ENCODE measurements at regions not wholly inside any gene's neighbourhood (a gene's known extent, or its start where the extent isn't known, plus 50 kb on each side); places are given as distances from the start of the nearest gene placed in this dataset.

- Mint-ChIP-seq H3K4me1 (no peaks in the 10 kb centered on the region), H3K27ac (ENCODE audit: low read depth) (no peak overlapping the region), H3K4me3 (no peak overlapping the region), H3K27me3 (peaks cover 14% of the 10 kb centered on the region), H3K9me3 (no peaks in the 10 kb centered on the region), H3K36me3 (ENCODE audit: insufficient read depth) (no peaks in the 10 kb centered on the region)
- no peak for ATAC-seq (replicated peaks; ENCODE audit: extremely low read depth, poor library complexity, severe bottlenecking)
- no peak for DNase-seq (ENCODE audit: low spot score in 2 of 2)
These were observed 268.0 kb upstream of the IRX3 start for GRCh38 chr16:54554581-54554980.

DNA sequence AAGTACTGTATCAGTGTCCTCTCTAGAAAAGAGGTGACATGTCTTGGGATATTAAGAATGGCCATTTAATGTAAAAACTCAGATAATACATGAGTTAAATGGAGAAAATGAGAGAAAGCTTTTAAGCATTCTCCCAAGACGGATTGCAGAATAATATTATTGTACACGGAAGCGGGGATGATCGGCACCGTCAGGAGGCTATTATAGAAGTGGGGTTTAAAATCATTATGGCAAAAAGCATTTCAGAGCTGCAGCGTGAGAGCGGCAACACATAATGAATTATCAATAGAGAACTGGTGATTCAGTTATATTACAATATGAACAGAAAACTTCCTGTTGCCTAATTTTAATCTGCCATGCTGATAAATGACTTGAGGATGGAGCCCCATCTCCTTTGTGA lies 261.7 kb upstream of the IRX3 start:
- no peak overlapping the region for H3K4me3 Mint-ChIP-seq
- no peaks in the 10 kb centered on the region for H3K27me3 Mint-ChIP-seq
- H3K9me3 Mint-ChIP-seq = no peaks in the 10 kb centered on the region
- DNase-seq (ENCODE audit: low spot score in 2 of 2) = no peak
- no peaks in the 10 kb centered on the region for H3K4me1 Mint-ChIP-seq
- no peak overlapping the region for H3K27ac Mint-ChIP-seq (ENCODE audit: low read depth)
- no peaks in the 10 kb centered on the region for H3K36me3 Mint-ChIP-seq (ENCODE audit: insufficient read depth)
- ATAC-seq (replicated peaks; ENCODE audit: extremely low read depth, poor library complexity, severe bottlenecking) = no peak

DNA sequence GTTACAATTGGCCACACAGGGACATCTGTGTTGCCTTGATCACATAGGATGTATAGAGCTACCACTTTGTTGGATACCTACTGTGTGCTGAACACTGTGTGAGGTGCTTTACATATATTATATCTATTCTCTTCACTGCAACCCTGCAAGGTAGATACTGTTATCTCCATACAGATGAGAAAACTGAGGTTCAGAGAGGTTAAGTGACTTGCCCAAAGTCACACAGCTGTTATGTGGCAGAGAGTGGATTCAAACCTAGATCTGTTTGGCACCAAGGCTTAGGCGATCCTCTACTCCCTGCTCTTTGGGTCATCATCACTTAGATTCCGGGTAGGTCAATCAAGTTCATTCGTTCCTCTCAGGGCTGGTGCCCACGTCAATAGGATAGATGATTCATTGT lies 260.5 kb upstream of the IRX3 start:
- DNase-seq (ENCODE audit: low spot score in 2 of 2) (no peak), ATAC-seq (replicated peaks; ENCODE audit: extremely low read depth, poor library complexity, severe bottlenecking) (no peak)
- Mint-ChIP-seq H3K4me1 (no peaks in the 10 kb centered on the region), H3K36me3 (ENCODE audit: insufficient read depth) (no peaks in the 10 kb centered on the region), H3K27ac (ENCODE audit: low read depth) (no peak overlapping the region), H3K9me3 (no peaks in the 10 kb centered on the region), H3K27me3 (no peaks in the 10 kb centered on the region), H3K4me3 (no peak overlapping the region)

- DNase-seq (ENCODE audit: low spot score in 2 of 2) (no peak), ATAC-seq (replicated peaks; ENCODE audit: extremely low read depth, poor library complexity, severe bottlenecking) (no peak)
- no peak overlapping the region for H3K27ac Mint-ChIP-seq (ENCODE audit: low read depth)
- H3K36me3 Mint-ChIP-seq (ENCODE audit: insufficient read depth) = no peaks in the 10 kb centered on the region
- H3K4me1 Mint-ChIP-seq = no peaks in the 10 kb centered on the region
- H3K27me3 Mint-ChIP-seq = no peaks in the 10 kb centered on the region
- no peaks in the 10 kb centered on the region for H3K9me3 Mint-ChIP-seq
- no peak overlapping the region for H3K4me3 Mint-ChIP-seq
These were observed 259.9 kb upstream of the IRX3 start for GRCh38 chr16:54546521-54546920.

- no peak overlapping the region for H3K4me3 Mint-ChIP-seq
These were observed 259.4 kb upstream of the IRX3 start for GRCh38 chr16:54545854-54546511.

DNA sequence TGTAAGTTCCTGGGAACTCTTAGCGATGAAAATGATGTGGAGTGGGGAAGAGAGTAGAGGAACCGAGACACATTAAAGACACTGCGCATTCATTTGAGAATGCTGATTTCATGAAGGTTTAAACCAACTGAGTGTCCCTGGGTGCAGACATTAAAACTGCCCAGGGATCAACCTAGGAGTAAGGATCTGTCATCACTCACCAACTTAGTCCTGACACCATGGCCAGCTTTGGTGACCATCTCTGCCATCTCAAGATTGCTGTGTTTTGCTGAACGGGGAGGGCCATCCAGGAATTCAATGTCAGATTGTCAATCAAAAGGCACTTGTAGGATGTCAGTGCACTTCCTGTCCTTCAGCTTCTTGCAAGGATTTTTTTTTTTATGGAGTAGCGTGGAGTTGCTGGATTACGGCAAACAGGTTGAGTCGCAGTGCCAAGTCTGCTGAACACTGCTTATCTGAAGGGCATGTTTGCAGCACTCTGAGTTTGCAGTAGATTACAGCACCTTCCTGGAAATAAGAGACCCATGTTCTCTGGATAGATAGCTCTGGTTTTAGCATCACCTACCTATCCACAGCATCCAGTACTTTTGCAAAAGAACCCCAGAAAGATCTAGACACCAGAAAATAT lies 258.1 kb upstream of the IRX3 start:
- H3K27me3 Mint-ChIP-seq = peaks cover 9% of the 10 kb centered on the region
- H3K27ac Mint-ChIP-seq (ENCODE audit: low read depth) = no peak overlapping the region
- no peak overlapping the region for H3K4me3 Mint-ChIP-seq
- DNase-seq (ENCODE audit: low spot score in 2 of 2) (no peak), ATAC-seq (replicated peaks; ENCODE audit: extremely low read depth, poor library complexity, severe bottlenecking) (no peak)
- no peaks in the 10 kb centered on the region for H3K36me3 Mint-ChIP-seq (ENCODE audit: insufficient read depth)
- no peaks in the 10 kb centered on the region for H3K9me3 Mint-ChIP-seq
- H3K4me1 Mint-ChIP-seq = no peaks in the 10 kb centered on the region

More at GRCh38 chr16:54545854-54546511, 259.4 kb upstream of the IRX3 start:
- Mint-ChIP-seq H3K4me1 (no peaks in the 10 kb centered on the region), H3K36me3 (ENCODE audit: insufficient read depth) (no peaks in the 10 kb centered on the region), H3K27me3 (peaks cover 4% of the 10 kb centered on the region), H3K9me3 (no peaks in the 10 kb centered on the region), H3K27ac (ENCODE audit: low read depth) (no peak overlapping the region)
- DNase-seq (ENCODE audit: low spot score in 2 of 2) = no peak
- no peak for ATAC-seq (replicated peaks; ENCODE audit: extremely low read depth, poor library complexity, severe bottlenecking)

DNA sequence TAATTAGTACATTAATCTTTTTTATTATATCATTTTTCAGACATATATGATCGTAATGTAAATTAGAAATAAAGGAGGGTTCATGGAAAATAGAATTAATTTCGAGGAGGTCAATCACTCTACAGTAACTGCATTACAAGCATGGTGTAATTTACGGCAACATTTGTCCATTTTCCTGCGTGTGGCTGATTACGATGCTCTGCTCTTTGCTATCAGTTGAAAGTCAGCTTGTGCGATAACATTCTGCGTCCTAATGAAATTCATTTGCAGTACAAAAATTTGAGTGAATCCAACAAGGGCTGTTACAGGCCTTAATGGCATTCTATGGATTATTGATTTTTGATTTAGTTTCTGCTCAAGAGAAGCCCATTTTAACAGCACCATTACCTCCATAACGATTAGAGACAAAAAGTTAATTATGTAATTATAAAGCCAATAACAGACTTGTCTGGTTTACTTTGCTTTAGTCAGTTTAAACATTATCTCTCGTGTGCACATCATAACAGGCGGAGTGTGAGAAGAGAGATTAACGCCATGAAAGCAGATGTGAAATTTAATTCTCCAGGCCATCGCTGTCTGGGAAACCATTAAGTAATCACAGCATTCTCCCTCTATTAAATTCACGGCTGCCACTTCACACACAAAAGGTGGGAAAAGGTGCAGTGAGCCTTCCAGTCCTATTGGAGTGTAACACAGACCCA lies 256.4 kb upstream of the IRX3 start:
- no peak for ATAC-seq (replicated peaks; ENCODE audit: extremely low read depth, poor library complexity, severe bottlenecking)
- peaks cover 9% of the 10 kb centered on the region for H3K27me3 Mint-ChIP-seq
- H3K4me3 Mint-ChIP-seq = no peak overlapping the region
- no peak for DNase-seq (ENCODE audit: low spot score in 2 of 2)
- H3K36me3 Mint-ChIP-seq (ENCODE audit: insufficient read depth) = no peaks in the 10 kb centered on the region
- H3K27ac Mint-ChIP-seq (ENCODE audit: low read depth) = no peak overlapping the region
- H3K4me1 Mint-ChIP-seq = no peaks in the 10 kb centered on the region
- H3K9me3 Mint-ChIP-seq = no peaks in the 10 kb centered on the region

DNA sequence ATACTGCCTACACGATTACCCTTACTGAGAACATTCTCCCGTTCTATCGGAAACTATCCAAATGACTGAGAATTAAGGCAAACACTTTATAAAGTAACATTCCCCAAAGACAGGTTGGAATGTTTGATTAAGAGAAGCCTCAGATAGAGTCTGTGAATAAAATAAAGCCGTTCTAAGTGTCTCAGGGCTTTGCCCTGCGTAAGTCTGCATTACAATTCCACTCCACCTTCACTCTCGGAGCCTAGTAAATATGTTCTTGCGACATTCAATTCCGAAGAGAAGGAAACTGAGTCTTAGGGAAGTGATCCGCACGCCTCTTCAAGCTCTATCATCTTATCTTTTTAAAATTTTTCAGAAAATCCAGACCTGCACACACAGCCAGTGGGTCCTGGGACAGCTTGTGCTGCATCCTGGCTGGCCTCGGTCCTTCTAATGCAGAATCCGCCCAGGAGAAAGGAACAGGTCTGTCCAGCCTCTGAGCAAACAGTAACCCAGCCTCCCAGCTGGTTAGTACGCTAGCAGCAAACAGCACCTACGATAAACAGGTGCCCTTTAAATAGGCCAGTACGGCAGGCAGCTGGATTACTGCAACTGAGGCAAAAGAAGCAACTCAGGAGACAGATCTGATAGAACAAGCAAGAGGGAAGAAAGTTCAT lies 254.1 kb upstream of the IRX3 start:
- Mint-ChIP-seq H3K36me3 (ENCODE audit: insufficient read depth) (no peaks in the 10 kb centered on the region), H3K4me1 (no peaks in the 10 kb centered on the region), H3K27ac (ENCODE audit: low read depth) (no peak overlapping the region), H3K4me3 (no peak overlapping the region), H3K27me3 (peaks cover 9% of the 10 kb centered on the region), H3K9me3 (no peaks in the 10 kb centered on the region)
- DNase-seq (ENCODE audit: low spot score in 2 of 2) = no peak
- no peak for ATAC-seq (replicated peaks; ENCODE audit: extremely low read depth, poor library complexity, severe bottlenecking)

- Mint-ChIP-seq H3K36me3 (ENCODE audit: insufficient read depth) (peaks cover under 1% of the 10 kb centered on the region), H3K4me1 (no peaks in the 10 kb centered on the region), H3K27me3 (peaks cover 9% of the 10 kb centered on the region), H3K9me3 (no peaks in the 10 kb centered on the region), H3K4me3 (no peak overlapping the region), H3K27ac (ENCODE audit: low read depth) (no peak overlapping the region)
- ATAC-seq (replicated peaks; ENCODE audit: extremely low read depth, poor library complexity, severe bottlenecking) (no peak), DNase-seq (ENCODE audit: low spot score in 2 of 2) (no peak)
These were observed 251.7 kb upstream of the IRX3 start for GRCh38 chr16:54538276-54538675.

DNA sequence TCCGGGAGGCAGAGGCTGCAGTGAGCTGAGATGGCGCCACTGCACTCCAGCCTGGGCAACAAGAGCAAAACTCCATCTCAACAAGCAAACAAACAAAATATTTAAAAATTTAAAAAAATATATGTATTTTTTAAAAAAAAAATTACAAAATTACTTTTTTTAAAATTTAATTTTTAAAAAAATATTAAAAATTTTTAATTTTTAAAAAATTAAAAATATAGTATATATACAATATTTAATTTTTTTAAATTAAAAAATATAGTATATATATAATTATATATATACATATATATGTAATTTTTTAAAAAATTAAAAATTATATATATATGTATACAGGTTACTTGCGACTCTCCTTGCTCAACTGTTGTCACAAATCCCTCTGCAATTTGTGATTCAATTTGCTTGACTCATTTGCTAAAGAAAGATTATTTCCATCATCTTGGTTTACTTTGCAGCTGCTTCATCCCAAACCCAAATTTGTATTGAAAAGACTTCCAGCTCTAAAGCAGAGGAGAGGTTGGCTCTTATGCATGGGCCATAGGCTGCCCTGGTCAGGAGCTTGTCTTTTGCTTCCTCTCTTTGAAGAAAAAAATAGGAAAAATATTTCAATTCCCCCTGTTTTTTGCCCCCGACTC lies 247.4 kb upstream of the IRX3 start:
- H3K9me3 Mint-ChIP-seq = peaks cover 6% of the 10 kb centered on the region
- H3K27me3 Mint-ChIP-seq = peaks cover 14% of the 10 kb centered on the region
- ATAC-seq (replicated peaks; ENCODE audit: extremely low read depth, poor library complexity, severe bottlenecking) (no peak), DNase-seq (ENCODE audit: low spot score in 2 of 2) (no peak)
- peaks cover 2% of the 10 kb centered on the region for H3K36me3 Mint-ChIP-seq (ENCODE audit: insufficient read depth)
- H3K4me3 Mint-ChIP-seq = no peak overlapping the region
- H3K4me1 Mint-ChIP-seq = no peaks in the 10 kb centered on the region
- H3K27ac Mint-ChIP-seq (ENCODE audit: low read depth) = no peak overlapping the region

GRCh38 chr16:54526916-54527315 lies 240.3 kb upstream of the IRX3 start:
- no peaks in the 10 kb centered on the region for H3K36me3 Mint-ChIP-seq (ENCODE audit: insufficient read depth)
- no peak overlapping the region for H3K4me3 Mint-ChIP-seq
- H3K4me1 Mint-ChIP-seq = no peaks in the 10 kb centered on the region
- ATAC-seq (replicated peaks; ENCODE audit: extremely low read depth, poor library complexity, severe bottlenecking) (no peak), DNase-seq (ENCODE audit: low spot score in 2 of 2) (no peak)
- H3K27me3 Mint-ChIP-seq = peaks cover 30% of the 10 kb centered on the region
- peaks cover 10% of the 10 kb centered on the region for H3K9me3 Mint-ChIP-seq
- H3K27ac Mint-ChIP-seq (ENCODE audit: low read depth) = no peak overlapping the region

- H3K27me3 Mint-ChIP-seq = peaks cover 22% of the 10 kb centered on the region
- DNase-seq (ENCODE audit: low spot score in 2 of 2) (no peak), ATAC-seq (replicated peaks; ENCODE audit: extremely low read depth, poor library complexity, severe bottlenecking) (no peak)
- H3K4me1 Mint-ChIP-seq = no peaks in the 10 kb centered on the region
- H3K9me3 Mint-ChIP-seq = peaks cover 6% of the 10 kb centered on the region
- no peaks in the 10 kb centered on the region for H3K36me3 Mint-ChIP-seq (ENCODE audit: insufficient read depth)
- no peak overlapping the region for H3K27ac Mint-ChIP-seq (ENCODE audit: low read depth)
- no peak overlapping the region for H3K4me3 Mint-ChIP-seq
These were observed 239.5 kb upstream of the IRX3 start for GRCh38 chr16:54526087-54526486.
